ENCODE measurements at regions not wholly inside any gene's neighbourhood (a gene's known extent, or its start where the extent isn't known, plus 50 kb on each side); places are given as distances from the start of the nearest gene placed in this dataset.

DNA sequence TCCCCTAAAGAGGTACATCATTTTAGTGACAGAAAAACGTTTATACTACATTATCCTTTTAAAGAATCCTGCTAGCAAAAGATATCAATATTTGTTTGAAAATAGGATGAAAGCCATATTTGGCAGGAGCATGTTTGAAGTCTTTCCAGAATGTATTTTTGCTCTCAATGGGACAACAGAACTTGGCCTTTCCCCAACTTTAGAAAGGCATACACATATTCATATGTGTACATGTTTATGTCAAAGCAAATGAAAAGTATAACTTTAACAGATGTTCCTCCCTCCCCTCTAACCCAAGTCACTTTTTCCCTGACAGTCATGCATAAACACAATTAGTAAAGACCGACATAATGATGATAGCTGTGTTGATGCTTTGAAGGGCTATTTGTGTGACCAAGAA, 427.8 kb upstream of the CDH6 start:
- no peaks in the 10 kb centered on the region for H3K27me3 ChIP-seq (ENCODE audit: insufficient read depth, poor library complexity, severe bottlenecking)
- TF ChIP-seq, protein P1, sequence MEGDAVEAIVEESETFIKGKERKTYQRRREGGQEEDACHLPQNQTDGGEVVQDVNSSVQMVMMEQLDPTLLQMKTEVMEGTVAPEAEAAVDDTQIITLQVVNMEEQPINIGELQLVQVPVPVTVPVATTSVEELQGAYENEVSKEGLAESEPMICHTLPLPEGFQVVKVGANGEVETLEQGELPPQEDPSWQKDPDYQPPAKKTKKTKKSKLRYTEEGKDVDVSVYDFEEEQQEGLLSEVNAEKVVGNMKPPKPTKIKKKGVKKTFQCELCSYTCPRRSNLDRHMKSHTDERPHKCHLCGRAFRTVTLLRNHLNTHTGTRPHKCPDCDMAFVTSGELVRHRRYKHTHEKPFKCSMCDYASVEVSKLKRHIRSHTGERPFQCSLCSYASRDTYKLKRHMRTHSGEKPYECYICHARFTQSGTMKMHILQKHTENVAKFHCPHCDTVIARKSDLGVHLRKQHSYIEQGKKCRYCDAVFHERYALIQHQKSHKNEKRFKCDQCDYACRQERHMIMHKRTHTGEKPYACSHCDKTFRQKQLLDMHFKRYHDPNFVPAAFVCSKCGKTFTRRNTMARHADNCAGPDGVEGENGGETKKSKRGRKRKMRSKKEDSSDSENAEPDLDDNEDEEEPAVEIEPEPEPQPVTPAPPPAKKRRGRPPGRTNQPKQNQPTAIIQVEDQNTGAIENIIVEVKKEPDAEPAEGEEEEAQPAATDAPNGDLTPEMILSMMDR (IDR thresholded peaks at IDR 0.05; ENCODE audit: insufficient read depth, low read length): no peak
- TF ChIP-seq SPI1 (IDR thresholded peaks at IDR 0.05; ENCODE audit: borderline replicate concordance, low read depth): no peak
- TF ChIP-seq POLR2AphosphoS5 (IDR thresholded peaks at IDR 0.05; ENCODE audit: low read depth): no peak
- TF ChIP-seq, protein P2, sequence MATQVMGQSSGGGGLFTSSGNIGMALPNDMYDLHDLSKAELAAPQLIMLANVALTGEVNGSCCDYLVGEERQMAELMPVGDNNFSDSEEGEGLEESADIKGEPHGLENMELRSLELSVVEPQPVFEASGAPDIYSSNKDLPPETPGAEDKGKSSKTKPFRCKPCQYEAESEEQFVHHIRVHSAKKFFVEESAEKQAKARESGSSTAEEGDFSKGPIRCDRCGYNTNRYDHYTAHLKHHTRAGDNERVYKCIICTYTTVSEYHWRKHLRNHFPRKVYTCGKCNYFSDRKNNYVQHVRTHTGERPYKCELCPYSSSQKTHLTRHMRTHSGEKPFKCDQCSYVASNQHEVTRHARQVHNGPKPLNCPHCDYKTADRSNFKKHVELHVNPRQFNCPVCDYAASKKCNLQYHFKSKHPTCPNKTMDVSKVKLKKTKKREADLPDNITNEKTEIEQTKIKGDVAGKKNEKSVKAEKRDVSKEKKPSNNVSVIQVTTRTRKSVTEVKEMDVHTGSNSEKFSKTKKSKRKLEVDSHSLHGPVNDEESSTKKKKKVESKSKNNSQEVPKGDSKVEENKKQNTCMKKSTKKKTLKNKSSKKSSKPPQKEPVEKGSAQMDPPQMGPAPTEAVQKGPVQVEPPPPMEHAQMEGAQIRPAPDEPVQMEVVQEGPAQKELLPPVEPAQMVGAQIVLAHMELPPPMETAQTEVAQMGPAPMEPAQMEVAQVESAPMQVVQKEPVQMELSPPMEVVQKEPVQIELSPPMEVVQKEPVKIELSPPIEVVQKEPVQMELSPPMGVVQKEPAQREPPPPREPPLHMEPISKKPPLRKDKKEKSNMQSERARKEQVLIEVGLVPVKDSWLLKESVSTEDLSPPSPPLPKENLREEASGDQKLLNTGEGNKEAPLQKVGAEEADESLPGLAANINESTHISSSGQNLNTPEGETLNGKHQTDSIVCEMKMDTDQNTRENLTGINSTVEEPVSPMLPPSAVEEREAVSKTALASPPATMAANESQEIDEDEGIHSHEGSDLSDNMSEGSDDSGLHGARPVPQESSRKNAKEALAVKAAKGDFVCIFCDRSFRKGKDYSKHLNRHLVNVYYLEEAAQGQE (IDR thresholded peaks at IDR 0.05; ENCODE audit: insufficient replicate concordance, low read depth): no peak
- no peak for TF ChIP-seq GABPA (IDR thresholded peaks at IDR 0.05; ENCODE audit: low read depth)
- H3K27ac ChIP-seq (replicated peaks): no peak overlapping the region

GRCh38 chr5:30765227-30765626, 428.3 kb upstream of the CDH6 start:
- Histone ChIP-seq H3K27me3 (ENCODE audit: insufficient read depth, poor library complexity, severe bottlenecking) (no peaks in the 10 kb centered on the region), H3K4me3 (replicated peaks; ENCODE audit: insufficient read depth, low read length) (no peak overlapping the region), H3K27ac (replicated peaks) (no peak overlapping the region)
- DNase-seq (ENCODE audit: low read depth in 1 of 2, low spot score in 1 of 2): no peak
- TF ChIP-seq, protein P2 (IDR thresholded peaks at IDR 0.05; ENCODE audit: insufficient replicate concordance, low read depth): no peak
- TF ChIP-seq, protein P1 (IDR thresholded peaks at IDR 0.05; ENCODE audit: insufficient read depth, low read length): no peak
- TF ChIP-seq GABPA (IDR thresholded peaks at IDR 0.05; ENCODE audit: low read depth) (no peak), POLR2AphosphoS5 (IDR thresholded peaks at IDR 0.05; ENCODE audit: low read depth) (no peak), SPI1 (IDR thresholded peaks at IDR 0.05; ENCODE audit: borderline replicate concordance, low read depth) (no peak)

More for the DNA sequence above, 427.8 kb upstream of the CDH6 start:
- no peak overlapping the region for H3K4me3 ChIP-seq (replicated peaks; ENCODE audit: insufficient read depth, low read length)
- DNase-seq (ENCODE audit: low read depth in 1 of 2, low spot score in 1 of 2): no peak

DNA sequence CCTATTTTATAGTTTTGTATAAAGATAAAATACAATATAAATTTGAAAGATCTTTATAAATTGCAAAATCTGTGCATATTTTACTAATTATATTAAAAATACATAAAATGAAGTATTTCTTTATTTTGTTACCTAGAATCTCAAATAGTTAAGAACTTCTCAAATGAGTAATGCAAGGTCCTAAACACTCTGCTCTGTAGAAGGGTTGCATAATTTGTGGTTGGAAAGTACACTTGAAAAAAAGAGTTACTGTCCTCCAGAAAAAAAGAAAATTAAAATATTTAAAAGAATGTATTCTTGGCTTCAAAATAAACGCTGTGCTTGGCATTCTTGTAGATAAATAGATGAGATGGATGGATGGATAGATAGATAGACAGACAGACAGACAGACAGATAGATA, 428.8 kb upstream of the CDH6 start:
- Histone ChIP-seq H3K27me3 (ENCODE audit: insufficient read depth, poor library complexity, severe bottlenecking) (no peaks in the 10 kb centered on the region), H3K27ac (replicated peaks) (no peak overlapping the region)
- TF ChIP-seq POLR2AphosphoS5 (IDR thresholded peaks at IDR 0.05; ENCODE audit: low read depth) (no peak), SPI1 (IDR thresholded peaks at IDR 0.05; ENCODE audit: borderline replicate concordance, low read depth) (no peak), GABPA (IDR thresholded peaks at IDR 0.05; ENCODE audit: low read depth) (no peak)
- TF ChIP-seq, protein P1 (IDR thresholded peaks at IDR 0.05; ENCODE audit: insufficient read depth, low read length): no peak
- TF ChIP-seq, protein P2 (IDR thresholded peaks at IDR 0.05; ENCODE audit: insufficient replicate concordance, low read depth): no peak

More for the DNA sequence above, 428.8 kb upstream of the CDH6 start:
- no peak overlapping the region for H3K4me3 ChIP-seq (replicated peaks; ENCODE audit: insufficient read depth, low read length)
- DNase-seq (ENCODE audit: low read depth in 1 of 2, low spot score in 1 of 2): no peak

Measured in HL-60 (cell line).